Tibial nerve (tissue), 4 donors: ENCODE measurements at regions not wholly inside any gene's neighbourhood (a gene's known extent, or its start where the extent isn't known, plus 50 kb on each side); places are given as distances from the start of the nearest gene placed in this dataset.

Source experiments
- DNase-seq, 2 donors: peaks; one replicate each; pipeline ENCODE4 v3.0.0-alpha.2; 2019; ENCODE audit warnings: low spot score in 2 of 2
- H3K27ac ChIP-seq, 4 donors: fragments of 200-600 bp; sonication (generic) in 3 of 4; one replicate each; pipeline ENCODE4 v1.5.1; 2017 to 2019; ENCODE audit warnings: mild to moderate bottlenecking in 1 of 4
- H3K27me3 ChIP-seq, 2 donors: fragments of 200-600 bp; sonication (generic) in 1 of 2; one replicate each; pipeline versions ENCODE4 v1.5.1 to v1.6.0; 2017 to 2019
- H3K36me3 ChIP-seq, 3 donors: fragments of 200-600 bp; sonication (generic); one replicate each; pipeline ENCODE4 v1.5.1; 2018 to 2019
- H3K4me1 ChIP-seq, 4 donors: fragments of 200-600 bp; sonication (generic) in 3 of 4; one replicate each; pipeline ENCODE4 v1.5.1; 2017 to 2019
- H3K4me3 ChIP-seq, 4 donors: fragments of 200-600 bp; sonication (generic) in 3 of 4; one replicate each; pipeline ENCODE4 v1.5.1; 2017 to 2019; ENCODE audit warnings: mild to moderate bottlenecking in 1 of 4, moderate library complexity in 1 of 4
- H3K9me3 ChIP-seq, 4 donors: fragments of 200-600 bp; sonication (generic) in 3 of 4; one replicate each; pipeline ENCODE4 v1.5.1; 2017 to 2019
- CTCF ChIP-seq, 5 experiments: fragments of 200-600 bp in 3 of 5; fragments of 450-650 bp in 2 of 5; sonication (generic) in 3 of 5; IDR thresholded peaks; one replicate each; pipeline ENCODE4 v1.5.1; 2016 to 2019; ENCODE audit warnings: antibody characterized with exemption in 5 of 5, mild to moderate bottlenecking in 3 of 5, moderate library complexity in 2 of 5
- EP300 ChIP-seq, 2 donors: sonication (generic); formaldehyde crosslinking; IDR thresholded peaks; one replicate each; pipeline ENCODE4 v1.6.1; 2017; ENCODE audit warnings: antibody characterized with exemption in 2 of 2, mild to moderate bottlenecking in 1 of 2
- POLR2A ChIP-seq, 2 donors: fragments of 450-650 bp; IDR thresholded peaks; one replicate each; pipeline ENCODE4 v1.6.1; 2017; ENCODE audit warnings: antibody characterized with exemption in 2 of 2, mild to moderate bottlenecking in 2 of 2, moderate library complexity in 2 of 2
- WGBS, 2 donors: methylation state at CpG; one replicate each; pipeline ENCODE4 v1.1.5; 2018; 5-methylcytosine and 5-hydroxymethylcytosine counted together

GRCh38 chr11:112751772-112752171 lies 209.4 kb upstream of the NCAM1 start:
- Histone ChIP-seq H3K27ac (no peak overlapping the region), H3K4me3 (no peak overlapping the region), H3K9me3 (no peaks in the 10 kb centered on the region), H3K36me3 (no peaks in the 10 kb centered on the region), H3K4me1 (peaks cover 0 to 20% (median 1%) of the 10 kb centered on the region in 4 donors), H3K27me3 (no peaks in the 10 kb centered on the region)
- no peak for TF ChIP-seq EP300 (IDR thresholded peaks at IDR 0.05)
- TF ChIP-seq CTCF (IDR thresholded peaks at IDR 0.05): no peak
- no peak for TF ChIP-seq POLR2A (IDR thresholded peaks at IDR 0.05)
- 70 to 87% methylated on average over 2 of the region's 2 CpGs for WGBS, 2 donors
- no peak for DNase-seq

GRCh38 chr11:112752563-112752962 lies 208.7 kb upstream of the NCAM1 start:
- no peak for DNase-seq
- H3K27ac ChIP-seq: no peak overlapping the region
- H3K36me3 ChIP-seq: no peaks in the 10 kb centered on the region
- peaks cover 0 to 25% (median 6%) of the 10 kb centered on the region in 4 donors for H3K4me1 ChIP-seq
- WGBS, 2 donors: 51 to 62% methylated on average over 4 of the region's 4 CpGs
- no peak for TF ChIP-seq POLR2A (IDR thresholded peaks at IDR 0.05)
- no peak for TF ChIP-seq CTCF (IDR thresholded peaks at IDR 0.05)
- no peak for TF ChIP-seq EP300 (IDR thresholded peaks at IDR 0.05)
- no peaks in the 10 kb centered on the region for H3K9me3 ChIP-seq
- H3K4me3 ChIP-seq: no peak overlapping the region
- H3K27me3 ChIP-seq: no peaks in the 10 kb centered on the region

GRCh38 chr11:112753706-112754105 lies 207.5 kb upstream of the NCAM1 start:
- Histone ChIP-seq H3K9me3 (no peaks in the 10 kb centered on the region), H3K27ac (no peak overlapping the region), H3K36me3 (no peaks in the 10 kb centered on the region), H3K27me3 (no peaks in the 10 kb centered on the region), H3K4me3 (no peak overlapping the region), H3K4me1 (peaks cover 0 to 30% (median 6%) of the 10 kb centered on the region in 4 donors)
- DNase-seq: no peak
- WGBS, 2 donors: 91 to 94% methylated on average over 2 of the region's 2 CpGs
- TF ChIP-seq POLR2A (IDR thresholded peaks at IDR 0.05) (no peak), EP300 (IDR thresholded peaks at IDR 0.05) (no peak)

GRCh38 chr11:112759418-112759817 lies 201.8 kb upstream of the NCAM1 start:
- H3K36me3 ChIP-seq: no peaks in the 10 kb centered on the region
- H3K27me3 ChIP-seq: no peaks in the 10 kb centered on the region
- no peaks in the 10 kb centered on the region for H3K9me3 ChIP-seq
- peak overlapping the region in 2 of 4 donors; percentile 41 to 78 for H3K27ac ChIP-seq
- no peak overlapping the region for H3K4me3 ChIP-seq
- DNase-seq: no peak
- H3K4me1 ChIP-seq: peaks cover 0 to 41% (median 6%) of the 10 kb centered on the region in 4 donors
- TF ChIP-seq CTCF (IDR thresholded peaks at IDR 0.05) (no peak), EP300 (IDR thresholded peaks at IDR 0.05) (no peak), POLR2A (IDR thresholded peaks at IDR 0.05) (no peak)
- WGBS, 2 donors: 82 to 93% methylated on average over 2 of the region's 2 CpGs

GRCh38 chr11:112760396-112761059 lies 200.7 kb upstream of the NCAM1 start:
- H3K27me3 ChIP-seq: no peaks in the 10 kb centered on the region
- no peak for DNase-seq
- peak overlapping the region in 2 of 4 donors; percentile 41 to 78 for H3K27ac ChIP-seq
- 48 to 56% methylated on average over 7 of the region's 7 CpGs for WGBS, 2 donors
- TF ChIP-seq EP300 (IDR thresholded peaks at IDR 0.05): no peak
- TF ChIP-seq CTCF (IDR thresholded peaks at IDR 0.05): no peak
- no peak for TF ChIP-seq POLR2A (IDR thresholded peaks at IDR 0.05)
- H3K4me3 ChIP-seq: no peak overlapping the region
- H3K36me3 ChIP-seq: no peaks in the 10 kb centered on the region
- no peaks in the 10 kb centered on the region for H3K9me3 ChIP-seq
- H3K4me1 ChIP-seq: peaks cover 0 to 41% (median 6%) of the 10 kb centered on the region in 4 donors
